HCT116 (cell line): ENCODE measurements at regions not wholly inside any gene's neighbourhood (a gene's known extent, or its start where the extent isn't known, plus 50 kb on each side); places are given as distances from the start of the nearest gene placed in this dataset.

Experiments
- CTCF ChIP-seq, 3 experiments: fragments of 200-600 bp in 1 of 3; sonication (generic) in 1 of 3; IDR thresholded peaks in 2 of 3; conservative IDR thresholded peaks in 1 of 3; 2 replicates each; pipeline ENCODE4 v1.5.1; 2012 to 2017; ENCODE audit warnings: low read depth in 2 of 3, low read length in 2 of 3, antibody characterized with exemption in 1 of 3, borderline replicate concordance in 1 of 3, control low read depth in 1 of 3, mild to moderate bottlenecking in 1 of 3, mixed read lengths in 1 of 3, mixed run types in 1 of 3, moderate library complexity in 1 of 3; ENCODE audit not compliant: insufficient read depth in 1 of 3
- POLR2AphosphoS5 ChIP-seq: IDR thresholded peaks from 2 replicates; pipeline ENCODE4 v1.6.1; 2011; ENCODE audit warnings: mild to moderate bottlenecking, low read depth, low read length, moderate library complexity
- RAD21 ChIP-seq: IDR thresholded peaks from 2 replicates; pipeline ENCODE4 v1.6.1; 2012; ENCODE audit warnings: low read depth, mild to moderate bottlenecking
- TCF7L2 ChIP-seq: IDR thresholded peaks from 2 replicates; pipeline ENCODE4 v1.7.0; 2011; ENCODE audit warnings: borderline replicate concordance, inconsistent platforms; ENCODE audit not compliant: insufficient read depth, insufficient read length; ENCODE audit errors: extremely low read depth

- no peak for TF ChIP-seq CTCF (IDR thresholded peaks at IDR 0.05 in 2 of 3, conservative IDR thresholded peaks at IDR 0.05 in 1 of 3; ENCODE audit: borderline replicate concordance in 1 of 3, insufficient read depth in 1 of 3, low read depth in 2 of 3, low read length in 2 of 3)
- TF ChIP-seq POLR2AphosphoS5, result no peak
- TF ChIP-seq RAD21, result no peak
- TF ChIP-seq TCF7L2, result no peak
Measured at GRCh38 chr9:135288054-135288453, 191.5 kb upstream of the PPP1R26 start.
